GM18867 (cell line): ENCODE measurements at regions not wholly inside any gene's neighbourhood (a gene's known extent, or its start where the extent isn't known, plus 50 kb on each side); places are given as distances from the start of the nearest gene placed in this dataset.

Source experiments
- ATAC-seq: cut with Tn5 transposase; IDR thresholded peaks from one replicate; pipeline ENCODE4 v1.9.1; 2021; ENCODE audit warnings: mild to moderate bottlenecking, moderate library complexity; ENCODE audit not compliant: unreplicated experiment

GRCh38 chrX:124280294-124280902 is 52.1 kb upstream of the TEX13D start:
- ATAC-seq, result no peak

- ATAC-seq, result no peak
Observed at GRCh38 chrX:124282580-124282979, 49.9 kb upstream of the TEX13D start.
